ENCODE measurements at regions not wholly inside any gene's neighbourhood (a gene's known extent, or its start where the extent isn't known, plus 50 kb on each side); places are given as distances from the start of the nearest gene placed in this dataset.

DNA sequence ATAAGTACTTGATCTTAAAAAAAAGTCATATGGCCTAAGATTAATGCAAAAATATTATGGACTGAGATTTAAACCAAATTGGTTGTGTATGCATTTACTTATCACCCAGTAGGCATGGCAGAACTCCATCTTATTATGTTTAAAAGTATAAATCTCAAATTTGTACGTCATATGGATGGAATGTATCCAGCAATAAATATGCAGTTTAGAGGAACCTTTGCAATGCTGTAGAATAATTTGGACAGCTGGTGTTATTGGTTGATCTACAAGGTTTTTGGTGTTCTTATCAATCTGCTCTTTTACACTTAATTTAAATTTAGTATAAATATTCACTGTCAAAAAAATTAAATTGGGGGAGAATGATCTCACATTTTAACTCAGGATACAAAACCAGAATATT is 640.2 kb downstream of the SATB2 start:
- TF ChIP-seq, protein P1, sequence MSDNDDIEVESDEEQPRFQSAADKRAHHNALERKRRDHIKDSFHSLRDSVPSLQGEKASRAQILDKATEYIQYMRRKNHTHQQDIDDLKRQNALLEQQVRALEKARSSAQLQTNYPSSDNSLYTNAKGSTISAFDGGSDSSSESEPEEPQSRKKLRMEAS (IDR thresholded peaks at IDR 0.05), result no peak
- no peak for TF ChIP-seq JUND (IDR thresholded peaks at IDR 0.05)
- no peak for TF ChIP-seq YY1 (IDR thresholded peaks at IDR 0.05)
- TF ChIP-seq, protein P2, sequence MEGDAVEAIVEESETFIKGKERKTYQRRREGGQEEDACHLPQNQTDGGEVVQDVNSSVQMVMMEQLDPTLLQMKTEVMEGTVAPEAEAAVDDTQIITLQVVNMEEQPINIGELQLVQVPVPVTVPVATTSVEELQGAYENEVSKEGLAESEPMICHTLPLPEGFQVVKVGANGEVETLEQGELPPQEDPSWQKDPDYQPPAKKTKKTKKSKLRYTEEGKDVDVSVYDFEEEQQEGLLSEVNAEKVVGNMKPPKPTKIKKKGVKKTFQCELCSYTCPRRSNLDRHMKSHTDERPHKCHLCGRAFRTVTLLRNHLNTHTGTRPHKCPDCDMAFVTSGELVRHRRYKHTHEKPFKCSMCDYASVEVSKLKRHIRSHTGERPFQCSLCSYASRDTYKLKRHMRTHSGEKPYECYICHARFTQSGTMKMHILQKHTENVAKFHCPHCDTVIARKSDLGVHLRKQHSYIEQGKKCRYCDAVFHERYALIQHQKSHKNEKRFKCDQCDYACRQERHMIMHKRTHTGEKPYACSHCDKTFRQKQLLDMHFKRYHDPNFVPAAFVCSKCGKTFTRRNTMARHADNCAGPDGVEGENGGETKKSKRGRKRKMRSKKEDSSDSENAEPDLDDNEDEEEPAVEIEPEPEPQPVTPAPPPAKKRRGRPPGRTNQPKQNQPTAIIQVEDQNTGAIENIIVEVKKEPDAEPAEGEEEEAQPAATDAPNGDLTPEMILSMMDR (IDR thresholded peaks at IDR 0.05; ENCODE audit: low read depth, low read length, missing input control), result no peak
- TF ChIP-seq FOXA1 (IDR thresholded peaks at IDR 0.05), result no peak
- TF ChIP-seq RAD21 (IDR thresholded peaks at IDR 0.05), result no peak
- TF ChIP-seq EGR1 (IDR thresholded peaks at IDR 0.05; ENCODE audit: low read depth in 2 of 2), result no peak
- TF ChIP-seq RXRA (IDR thresholded peaks at IDR 0.05), result no peak

Data from liver (tissue), 3 donors.